HG02623 (cell line): ENCODE measurements at regions not wholly inside any gene's neighbourhood (a gene's known extent, or its start where the extent isn't known, plus 50 kb on each side); places are given as distances from the start of the nearest gene placed in this dataset.

Source experiments
- ATAC-seq: cut with Tn5 transposase; IDR thresholded peaks from one replicate; pipeline ENCODE4 v1.9.1; 2021; ENCODE audit warnings: moderate library complexity; ENCODE audit not compliant: unreplicated experiment

GRCh38 chr10:10503772-10504171 is 513.9 kb upstream of the CELF2 start:
- no peak for ATAC-seq

DNA sequence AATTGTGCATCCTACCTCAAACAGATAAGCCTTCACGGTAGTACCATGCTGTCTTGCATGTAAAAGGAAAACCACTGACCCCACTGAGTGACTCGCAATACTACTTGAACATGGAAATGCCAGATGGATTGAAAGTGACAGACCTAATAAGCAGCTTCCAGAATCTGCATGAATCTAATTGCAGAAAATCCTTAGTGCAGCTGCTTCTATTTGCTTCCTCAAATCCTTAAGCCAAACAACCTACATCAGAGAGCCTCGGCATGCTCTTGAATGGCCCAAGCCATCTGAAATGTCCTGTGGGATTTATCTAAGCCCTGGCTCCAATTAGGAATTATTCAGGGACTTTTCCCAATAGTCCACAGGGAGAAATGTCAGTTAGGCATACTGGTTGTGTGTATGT is 509.5 kb upstream of the CELF2 start:
- ATAC-seq, result no peak

DNA sequence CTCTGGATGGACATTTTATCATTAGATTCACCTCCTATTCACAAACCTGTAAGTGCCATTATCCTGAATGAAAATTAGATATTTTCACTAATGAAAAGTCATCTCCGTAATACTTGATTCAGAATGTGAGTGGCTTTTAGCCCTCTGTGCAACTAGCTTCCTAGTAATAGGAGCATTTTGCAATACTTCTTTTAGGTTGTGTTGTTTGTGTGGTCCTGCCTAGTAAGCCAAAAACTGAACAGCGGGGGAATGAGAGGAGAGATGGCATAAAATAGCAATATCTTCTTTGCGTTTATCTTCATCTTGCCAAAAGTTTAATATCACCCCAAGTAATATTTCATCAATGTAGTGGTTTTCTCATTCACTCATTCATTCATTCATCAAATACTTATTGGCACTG is 507.5 kb upstream of the CELF2 start:
- ATAC-seq, result no peak

- ATAC-seq, result no peak
These were observed 504.6 kb upstream of the CELF2 start for GRCh38 chr10:10513067-10513466.

DNA sequence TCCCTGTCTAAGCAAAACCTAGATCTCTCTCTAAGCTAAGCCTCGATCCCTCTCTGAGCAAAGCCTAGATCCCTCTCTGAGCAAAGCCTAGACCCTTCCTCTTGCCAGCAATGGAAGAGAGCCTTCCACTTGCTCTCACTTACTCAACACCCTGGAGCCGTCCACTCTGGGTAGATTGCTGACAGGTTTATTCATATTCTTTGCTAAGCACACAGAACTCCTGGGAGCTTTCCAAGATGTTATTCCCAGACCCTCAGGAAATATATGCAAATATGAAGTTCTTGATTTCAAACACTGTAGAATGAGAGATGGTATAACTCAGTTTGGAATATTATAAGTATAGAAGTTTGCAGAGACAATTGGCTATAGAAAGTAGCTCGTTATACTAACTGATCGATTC is 503.8 kb upstream of the CELF2 start:
- ATAC-seq, result no peak

- no peak for ATAC-seq
These were observed 502.9 kb upstream of the CELF2 start for GRCh38 chr10:10514797-10515196.

- ATAC-seq, result no peak
These were observed 502.0 kb upstream of the CELF2 start for GRCh38 chr10:10515479-10516204.

DNA sequence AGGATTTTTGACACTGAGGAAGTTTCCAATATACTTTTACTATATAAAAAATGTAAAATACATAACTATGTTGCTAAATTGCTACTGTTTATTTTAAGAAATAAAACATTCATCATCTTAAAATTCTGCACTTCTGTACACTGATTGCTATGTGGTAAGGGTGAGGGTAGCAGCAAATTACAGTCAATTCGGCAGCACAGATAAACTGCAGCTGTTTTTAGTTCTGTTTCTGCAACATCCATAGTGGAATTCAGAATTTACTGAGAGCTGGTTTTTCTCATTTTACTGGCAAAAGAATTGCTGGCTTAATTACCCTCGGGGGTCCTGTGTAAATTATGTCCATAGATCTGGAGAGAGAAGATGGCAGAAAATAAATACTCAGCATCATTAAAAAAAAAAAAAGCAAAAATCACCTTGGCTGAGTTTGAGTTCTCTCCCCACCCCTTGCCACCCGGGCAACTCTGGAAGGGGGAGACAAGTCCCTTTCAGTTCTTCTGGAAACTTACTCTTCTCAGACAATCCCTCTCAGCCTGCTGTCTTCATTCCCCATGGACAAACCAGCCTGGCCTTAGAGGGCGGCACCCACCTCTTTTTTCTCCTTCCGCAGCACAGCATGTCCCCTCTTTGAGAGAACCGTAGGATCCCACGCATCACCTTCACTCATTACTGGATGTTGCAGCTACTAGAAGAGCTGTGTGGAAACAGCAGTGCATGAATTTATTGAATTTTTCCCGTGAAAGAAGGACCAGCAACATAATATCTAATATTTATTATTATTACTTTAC is 501.1 kb upstream of the CELF2 start:
- no peak for ATAC-seq

DNA sequence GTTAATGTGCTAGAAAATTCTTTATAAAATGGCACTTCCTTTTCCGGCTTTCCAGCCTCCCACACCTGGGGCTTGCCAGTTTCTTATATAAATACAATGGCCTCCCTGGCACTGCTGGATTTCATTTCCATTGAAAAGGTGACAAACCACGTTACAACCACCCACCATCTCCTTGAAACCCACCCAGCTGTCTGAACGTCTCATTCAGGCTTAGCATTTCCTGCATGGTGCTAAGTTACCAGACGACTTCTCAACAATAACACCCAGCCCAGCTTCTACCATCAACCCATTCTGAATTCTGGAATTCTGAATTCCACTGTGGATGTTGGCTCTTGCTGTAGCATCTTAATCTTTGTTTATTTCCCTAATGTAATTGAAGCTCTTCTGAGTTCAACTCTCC is 499.8 kb upstream of the CELF2 start:
- no peak for ATAC-seq

GRCh38 chr10:10519674-10520073 is 498.0 kb upstream of the CELF2 start:
- ATAC-seq, result no peak

DNA sequence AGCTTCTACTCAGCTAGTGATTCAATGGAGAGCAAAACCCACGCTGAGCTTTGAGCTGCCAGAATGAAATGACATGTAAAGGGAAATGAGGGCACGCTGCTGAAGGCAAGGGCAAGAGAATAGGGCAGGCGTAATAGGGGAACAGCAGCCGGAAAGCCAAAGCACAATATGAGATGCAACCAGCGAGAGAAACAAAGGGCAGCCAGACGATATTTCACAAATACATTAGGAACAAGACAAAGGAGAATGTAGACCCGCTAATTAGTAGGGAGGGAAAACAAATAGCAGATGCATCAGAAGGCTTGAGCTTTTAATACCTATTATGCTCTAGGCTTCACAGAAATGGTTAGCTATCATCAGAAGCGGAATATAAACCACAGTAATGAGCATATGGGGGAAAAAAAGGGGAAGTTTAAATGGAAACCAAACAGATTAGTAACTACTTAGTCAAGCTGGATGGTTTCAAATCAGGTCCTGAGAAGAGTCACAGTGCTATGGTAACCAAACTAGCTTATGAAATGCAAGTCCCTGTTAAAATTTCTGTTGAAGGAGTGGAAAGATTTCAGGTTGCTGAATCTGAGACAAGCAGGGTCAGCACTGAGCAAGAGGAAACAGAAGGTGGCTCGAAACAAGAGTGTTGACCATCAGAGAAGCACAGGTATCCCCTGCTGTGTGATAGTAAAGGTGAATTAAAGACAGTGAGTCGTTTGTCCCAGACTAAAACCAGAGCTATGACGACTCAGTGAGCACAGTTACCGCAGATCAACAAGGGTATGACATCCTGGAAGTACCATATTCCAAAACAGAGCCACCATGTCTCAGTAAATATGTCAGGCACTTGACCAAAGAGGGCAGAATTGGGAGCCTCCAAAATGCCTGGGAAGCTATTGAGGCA is 496.9 kb upstream of the CELF2 start:
- ATAC-seq, result peak; percentile 85

- ATAC-seq, result no peak
These were observed 490.8 kb upstream of the CELF2 start for GRCh38 chr10:10526846-10527245.

DNA sequence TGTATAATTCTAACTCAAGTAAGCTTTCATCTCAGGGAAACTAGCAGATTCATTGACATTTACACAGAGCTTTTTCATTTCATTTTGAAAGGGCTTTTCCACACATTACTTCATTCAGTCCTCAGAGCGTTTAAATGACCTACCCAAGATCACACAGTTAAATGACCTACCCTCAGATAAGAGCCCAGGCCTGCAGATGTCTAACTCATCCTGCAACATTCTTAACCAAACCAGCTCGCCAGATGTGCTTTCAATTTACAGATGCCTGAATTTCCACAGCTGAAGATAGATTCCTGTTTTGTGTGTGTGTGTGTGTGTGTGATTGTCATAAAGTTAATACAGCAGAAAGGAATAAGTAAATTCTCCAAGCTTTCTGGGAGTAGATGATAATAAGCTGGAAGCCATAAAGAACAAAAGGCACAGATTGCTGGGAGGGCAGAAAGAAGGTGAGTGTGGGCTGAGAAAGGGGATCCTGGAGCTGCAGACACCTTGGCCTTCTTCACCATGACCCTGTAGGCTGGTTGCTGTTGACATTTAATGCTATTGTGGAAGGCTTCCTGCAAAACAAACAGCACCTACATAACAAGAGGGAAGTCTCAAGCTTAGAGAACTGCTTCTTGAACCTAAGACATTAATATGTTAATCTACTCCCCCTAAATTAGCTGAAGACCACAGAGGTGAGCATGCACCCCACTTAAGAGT is 489.7 kb upstream of the CELF2 start:
- no peak for ATAC-seq

GRCh38 chr10:10528563-10528910 is 489.1 kb upstream of the CELF2 start:
- ATAC-seq, result no peak

GRCh38 chr10:10530313-10530712 is 487.4 kb upstream of the CELF2 start:
- no peak for ATAC-seq

GRCh38 chr10:10532236-10532635 is 485.4 kb upstream of the CELF2 start:
- no peak for ATAC-seq

- no peak for ATAC-seq
These were observed 484.8 kb upstream of the CELF2 start for GRCh38 chr10:10532826-10533225.

- ATAC-seq, result no peak
These were observed 484.2 kb upstream of the CELF2 start for GRCh38 chr10:10533437-10533836.

DNA sequence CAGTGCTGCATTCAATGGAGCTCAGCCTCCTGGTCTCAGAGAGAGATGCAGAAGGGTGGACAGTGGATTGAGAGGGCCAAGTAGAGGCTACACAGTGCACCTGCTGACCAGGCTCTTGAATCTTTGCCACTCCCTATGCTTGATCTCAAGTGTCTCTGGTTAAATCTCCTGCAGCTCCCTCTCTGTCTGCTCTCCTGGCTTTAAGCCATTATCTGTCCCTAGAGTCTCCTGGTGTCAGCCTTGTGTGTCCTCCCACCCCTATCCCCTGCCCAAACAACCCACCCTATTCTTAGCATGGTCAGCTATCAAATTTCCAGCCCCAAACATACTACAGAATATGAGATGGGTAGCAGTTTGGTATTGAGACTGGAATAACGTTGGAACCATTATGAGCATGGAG is 479.3 kb upstream of the CELF2 start:
- ATAC-seq, result no peak

GRCh38 chr10:10540398-10540797 is 477.3 kb upstream of the CELF2 start:
- ATAC-seq, result no peak

- ATAC-seq, result no peak
These were observed 475.2 kb upstream of the CELF2 start for GRCh38 chr10:10542477-10542876.
